GM21528 (cell line): ENCODE measurements at regions not wholly inside any gene's neighbourhood (a gene's known extent, or its start where the extent isn't known, plus 50 kb on each side); places are given as distances from the start of the nearest gene placed in this dataset.

Experiments
- ATAC-seq: cut with Tn5 transposase; IDR thresholded peaks from one replicate; pipeline ENCODE4 v1.9.1; 2021; ENCODE audit warnings: mild to moderate bottlenecking, moderate library complexity; ENCODE audit not compliant: unreplicated experiment, low FRiP score

DNA sequence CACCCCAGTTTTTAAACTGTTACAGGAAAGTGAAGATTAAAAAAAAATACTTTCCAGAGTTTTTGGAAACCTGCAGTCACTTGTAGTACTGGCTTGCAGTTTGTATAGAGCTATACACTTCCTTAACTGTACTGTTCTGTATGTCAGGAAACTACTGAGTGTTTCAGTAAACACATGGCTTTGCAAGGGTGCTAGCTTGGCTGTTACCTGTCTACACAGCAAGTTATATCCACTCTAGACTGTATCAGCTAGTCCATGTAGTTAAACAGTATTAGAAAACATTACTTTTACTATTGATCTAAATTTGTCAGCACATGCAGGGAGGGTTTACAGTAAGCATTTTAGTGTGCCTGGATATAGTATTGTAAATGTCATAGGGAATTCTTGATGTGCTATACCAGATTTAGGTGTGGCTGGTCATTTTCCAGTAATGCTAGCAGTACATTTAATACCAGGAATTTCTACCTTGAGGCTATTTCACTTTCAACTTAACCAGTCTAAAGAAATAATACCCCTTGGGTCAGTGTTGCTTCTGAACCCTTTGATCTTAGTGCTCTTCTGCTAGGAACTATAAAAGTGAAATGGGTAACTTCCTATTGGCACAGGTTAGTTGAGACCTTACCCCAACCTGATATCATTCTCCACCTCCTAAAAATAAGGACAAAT lies 192.3 kb upstream of the ANKRD50 start:
- no peak for ATAC-seq

- ATAC-seq: no peak
Observed at GRCh38 chr4:124903995-124904722, 191.6 kb upstream of the ANKRD50 start.

DNA sequence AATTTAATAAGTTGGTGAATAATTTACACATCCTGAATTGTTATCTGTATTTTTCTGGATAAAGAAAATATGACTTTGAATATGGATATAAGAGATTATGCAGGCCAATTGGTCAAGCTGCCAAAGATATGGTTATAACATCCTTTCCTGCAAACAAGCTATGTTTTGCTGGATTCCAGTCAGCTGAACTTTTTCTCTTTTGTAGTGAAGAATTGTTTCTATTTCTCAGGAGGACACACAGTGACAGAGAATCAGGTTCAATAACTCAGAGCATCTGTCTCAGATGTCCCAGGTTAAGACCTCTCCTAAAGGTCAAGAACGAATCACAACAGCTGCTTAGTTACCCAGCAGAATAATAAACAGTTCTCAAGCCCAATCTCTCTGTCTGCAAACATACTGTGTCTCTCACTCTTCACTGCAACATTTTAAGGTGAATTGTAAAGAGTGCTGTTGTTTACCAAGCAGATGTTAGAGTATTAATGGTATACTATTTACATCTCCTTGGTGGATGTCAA lies 189.5 kb upstream of the ANKRD50 start:
- ATAC-seq: no peak

GRCh38 chr4:124899997-124900396 lies 187.5 kb upstream of the ANKRD50 start:
- no peak for ATAC-seq

DNA sequence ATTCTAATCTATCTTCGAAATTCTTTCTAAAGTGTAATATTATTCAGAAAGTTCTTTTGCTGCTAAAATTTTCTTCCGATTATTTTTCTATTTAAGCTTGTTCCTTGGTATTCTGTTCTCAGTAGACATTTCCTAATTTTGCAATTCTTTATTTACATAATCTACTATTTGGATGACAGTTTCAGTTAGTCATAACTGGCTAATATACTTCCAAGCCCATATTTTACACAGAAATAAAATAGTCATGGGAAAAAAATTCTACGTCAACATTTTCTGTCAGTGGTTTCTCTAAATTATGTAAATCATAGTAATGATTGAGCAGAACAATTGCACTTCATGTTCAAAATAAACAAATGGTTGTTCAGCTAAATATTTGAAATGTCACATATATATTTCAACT lies 178.0 kb upstream of the ANKRD50 start:
- ATAC-seq: no peak

GRCh38 chr4:124887739-124888138 lies 175.2 kb upstream of the ANKRD50 start:
- ATAC-seq: no peak

GRCh38 chr4:124884316-124884715 lies 171.8 kb upstream of the ANKRD50 start:
- no peak for ATAC-seq

GRCh38 chr4:124883632-124884031 lies 171.1 kb upstream of the ANKRD50 start:
- ATAC-seq: no peak

GRCh38 chr4:124879195-124879594 lies 166.7 kb upstream of the ANKRD50 start:
- no peak for ATAC-seq

DNA sequence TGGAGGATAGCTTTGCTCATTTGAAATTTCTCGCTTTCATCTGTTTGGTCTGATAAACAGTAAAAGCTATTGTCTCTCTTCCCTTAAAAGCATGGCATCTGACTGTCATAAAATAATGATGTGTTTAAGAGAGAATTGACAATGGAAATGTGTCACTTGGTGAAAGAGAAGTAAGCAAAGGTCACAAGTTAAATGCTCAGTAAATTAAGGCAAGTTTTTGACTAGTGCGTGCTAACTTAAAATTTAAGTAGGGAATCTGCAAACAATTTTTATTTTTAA lies 161.6 kb upstream of the ANKRD50 start:
- no peak for ATAC-seq

DNA sequence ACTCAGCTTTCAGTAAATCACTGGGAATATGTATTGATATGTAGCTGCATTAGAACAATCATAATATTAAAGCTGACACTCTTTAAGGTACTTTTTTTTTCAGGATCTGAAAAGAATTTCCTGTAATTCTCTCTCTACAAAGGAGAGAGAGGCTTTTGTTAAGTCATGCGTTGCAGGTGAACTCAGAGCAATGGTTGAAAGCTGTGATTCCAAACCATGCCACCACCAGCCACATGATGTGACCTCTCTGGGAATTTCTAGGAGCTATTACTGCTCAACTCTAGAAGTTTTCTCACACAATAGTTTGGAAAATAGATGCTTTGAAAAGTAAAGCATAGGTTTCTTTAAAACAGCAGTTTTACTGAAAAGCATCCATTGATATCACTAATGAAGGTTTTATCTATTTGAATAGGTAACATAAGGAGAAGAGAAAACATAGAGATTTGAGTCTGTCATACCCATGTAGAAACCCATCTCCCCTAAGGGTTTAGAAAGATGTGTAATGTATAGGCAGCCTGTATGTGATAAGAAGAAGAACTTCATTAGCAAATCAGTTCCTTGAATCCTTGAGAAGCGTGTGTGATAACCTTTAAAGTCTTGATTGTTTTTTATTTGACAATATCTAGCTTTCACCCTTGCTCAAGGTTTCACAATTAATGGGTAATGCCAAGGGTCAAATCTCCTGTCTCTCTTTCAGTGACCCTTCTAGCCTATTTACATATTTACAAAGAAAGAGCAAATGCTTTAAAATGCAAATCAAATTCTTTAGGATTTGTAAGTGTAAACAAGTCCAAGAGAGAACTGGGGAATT lies 161.0 kb upstream of the ANKRD50 start:
- no peak for ATAC-seq

DNA sequence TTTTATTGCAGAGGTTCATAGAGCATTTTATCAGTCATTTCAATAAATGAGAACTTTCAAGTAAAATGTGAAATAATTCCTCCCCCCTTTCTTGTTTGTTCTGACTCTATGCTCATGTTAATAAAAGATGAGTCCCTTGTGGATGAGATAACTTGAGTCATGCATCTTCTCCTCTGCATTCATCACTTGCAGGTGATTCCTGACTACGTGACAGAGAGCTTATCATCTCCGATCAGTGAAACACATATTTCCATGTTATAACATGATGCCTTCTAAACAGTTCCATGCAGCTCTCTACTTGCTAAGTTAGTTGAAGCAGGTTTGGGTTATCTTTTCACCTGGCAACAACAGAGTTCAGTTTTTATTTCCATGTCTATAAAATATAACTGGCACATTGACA lies 160.1 kb upstream of the ANKRD50 start:
- no peak for ATAC-seq

DNA sequence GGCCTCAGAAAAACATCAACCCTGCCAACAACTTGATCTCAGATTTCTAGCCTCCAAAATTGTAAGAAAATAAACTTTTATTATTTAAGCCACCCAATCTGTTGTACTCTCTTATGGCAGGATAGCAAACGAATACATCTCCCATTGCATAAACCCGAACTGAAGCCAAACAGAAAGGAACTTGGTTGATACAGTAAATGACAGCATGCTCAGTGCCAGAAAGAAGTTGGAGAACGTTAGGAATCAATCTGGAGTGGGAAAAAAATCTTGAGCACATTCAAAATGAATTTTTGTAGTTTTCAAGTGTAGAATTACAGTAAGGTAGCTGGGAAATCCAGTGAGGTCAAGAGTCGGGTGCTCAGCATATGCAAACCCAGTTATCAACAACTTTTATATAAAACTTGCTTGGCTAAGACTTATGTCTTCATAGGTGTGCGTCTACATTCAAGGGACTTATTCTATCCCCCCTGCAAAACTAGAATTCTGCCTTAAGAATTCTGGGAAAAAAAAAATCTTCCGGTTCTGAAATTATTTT lies 157.5 kb upstream of the ANKRD50 start:
- ATAC-seq: no peak

- ATAC-seq: no peak
Observed at GRCh38 chr4:124868495-124868894, 156.0 kb upstream of the ANKRD50 start.

GRCh38 chr4:124867536-124867935 lies 155.0 kb upstream of the ANKRD50 start:
- ATAC-seq: no peak

DNA sequence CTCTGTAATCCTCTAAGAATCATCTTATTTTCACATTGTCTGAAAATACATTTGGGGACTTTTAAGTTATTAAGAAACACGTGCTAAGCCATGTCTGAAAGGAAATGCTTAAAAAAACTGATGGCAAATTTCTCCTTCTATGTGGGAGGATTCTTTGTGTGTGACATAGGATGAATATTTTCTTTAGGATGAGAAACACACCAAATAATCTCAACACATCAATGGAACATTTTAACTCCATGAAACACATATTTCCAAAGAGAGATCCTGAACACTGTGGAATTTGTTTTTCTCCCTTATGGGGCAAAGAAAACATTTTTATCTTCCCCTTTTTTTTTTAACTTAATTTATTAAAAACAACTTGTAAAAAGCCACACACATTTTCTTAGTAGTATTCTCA lies 153.8 kb upstream of the ANKRD50 start:
- no peak for ATAC-seq

GRCh38 chr4:124863040-124863545 lies 150.6 kb upstream of the ANKRD50 start:
- no peak for ATAC-seq

DNA sequence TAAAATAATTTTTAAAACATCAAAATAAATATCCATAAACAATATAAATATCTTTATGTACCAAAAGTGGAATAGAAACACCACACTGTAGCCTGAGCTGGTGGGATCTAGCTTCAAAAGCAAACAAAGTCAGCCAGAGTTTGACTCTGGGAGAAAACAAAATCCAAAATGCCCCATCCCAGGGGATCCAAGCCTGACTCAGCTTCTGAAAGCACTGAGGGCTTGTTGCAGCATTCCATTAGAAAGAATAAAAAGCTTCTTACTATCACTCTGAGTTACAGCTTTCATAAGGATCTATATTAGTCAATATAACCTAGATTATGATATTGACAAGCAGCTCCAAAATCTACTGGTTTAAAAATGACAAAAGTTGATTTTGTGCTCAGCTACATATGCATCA lies 149.7 kb upstream of the ANKRD50 start:
- ATAC-seq: no peak

DNA sequence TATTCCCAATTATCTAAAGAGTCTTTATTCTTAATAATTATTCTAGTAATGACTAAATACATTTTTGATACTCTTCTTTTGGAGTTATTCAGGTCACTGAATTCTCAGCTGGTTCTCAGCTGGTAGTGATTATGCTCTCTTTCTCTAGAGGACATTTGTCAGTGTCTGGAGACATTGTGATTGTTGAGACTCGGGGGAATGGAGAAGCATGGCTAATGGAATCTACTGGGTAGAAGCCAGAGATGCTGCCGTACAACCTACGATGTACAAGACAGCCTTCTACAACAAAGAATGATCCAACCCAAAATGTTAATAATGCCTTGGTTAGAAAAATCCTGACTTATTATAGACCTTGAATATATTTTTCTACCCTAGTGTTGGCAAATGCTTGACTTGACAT lies 149.2 kb upstream of the ANKRD50 start:
- ATAC-seq: no peak

GRCh38 chr4:124854968-124855367 lies 142.4 kb upstream of the ANKRD50 start:
- peak; percentile 74 for ATAC-seq

DNA sequence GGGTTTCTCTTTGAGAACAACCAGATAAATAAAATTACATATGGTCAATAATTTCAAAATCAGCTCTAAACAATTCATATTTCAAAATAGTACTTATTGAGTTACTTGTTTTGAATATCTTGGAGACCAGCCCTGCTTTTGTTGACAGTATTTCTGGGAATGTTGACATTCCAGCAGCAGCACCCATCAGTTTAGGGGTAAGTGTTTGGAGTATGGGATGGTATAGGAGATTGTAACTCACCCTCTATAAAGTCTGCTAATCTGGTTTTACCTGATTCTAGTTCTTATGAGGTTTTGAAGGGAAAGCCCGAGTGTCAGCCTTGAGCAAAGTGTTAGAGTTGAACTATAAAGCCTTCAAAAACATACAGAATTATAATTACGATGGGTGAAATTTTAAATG lies 139.2 kb upstream of the ANKRD50 start:
- no peak for ATAC-seq
